Activated T-helper 2 cell treated with anti-CD3 and anti-CD28 coated beads, Interferon-gamma antibody, Interleukin-2, Interleukin-4, amounts not matched to agents 10 μg/mL and 5 μg/mL and 100 μg/mL, durations not matched to agents 14 hours and 24 hours and 36 hours (primary cell): ENCODE measurements at regions not wholly inside any gene's neighbourhood (a gene's known extent, or its start where the extent isn't known, plus 50 kb on each side); places are given as distances from the start of the nearest gene placed in this dataset.

Experiments
- DNase-seq: peaks from one replicate; pipeline ENCODE4 v3.0.0; 2021; ENCODE audit warnings: low spot score
- H3K27ac Mint-ChIP-seq: one replicate; pipeline ENCODE4 v1.8.0; 2021; ENCODE audit warnings: mixed read lengths
- H3K27me3 Mint-ChIP-seq: one replicate; pipeline ENCODE4 v1.8.0; 2021; ENCODE audit warnings: low read depth, mixed read lengths
- H3K36me3 Mint-ChIP-seq: one replicate; pipeline ENCODE4 v1.8.0; 2021; ENCODE audit warnings: low read depth, mixed read lengths
- H3K4me1 Mint-ChIP-seq: one replicate; pipeline ENCODE4 v1.8.0; 2021; ENCODE audit warnings: low read depth, mixed read lengths
- H3K4me3 Mint-ChIP-seq: one replicate; pipeline ENCODE4 v1.8.0; 2021; ENCODE audit warnings: low read depth, mild to moderate bottlenecking, moderate library complexity, mixed read lengths
- H3K9me3 Mint-ChIP-seq: one replicate; pipeline ENCODE4 v1.8.0; 2021; ENCODE audit warnings: mixed read lengths
- intact Hi-C: fragments of 100-400 bp; cut with micrococcal nuclease; formaldehyde crosslinking; loops from one replicate; pipeline ENCODE4 v1.15.1; 2023

GRCh38 chr15:87731630-87732029 lies 524.9 kb downstream of the NTRK3 start:
- intact Hi-C loops, result no loop called here
- H3K9me3 Mint-ChIP-seq, result no peaks in the 10 kb centered on the region
- no peak overlapping the region for H3K27ac Mint-ChIP-seq
- no peaks in the 10 kb centered on the region for H3K27me3 Mint-ChIP-seq
- no peak overlapping the region for H3K4me3 Mint-ChIP-seq
- no peaks in the 10 kb centered on the region for H3K36me3 Mint-ChIP-seq
- DNase-seq, result no peak
- H3K4me1 Mint-ChIP-seq, result peaks cover under 1% of the 10 kb centered on the region

GRCh38 chr15:87730706-87731105 lies 525.8 kb downstream of the NTRK3 start:
- Mint-ChIP-seq H3K27me3 (no peaks in the 10 kb centered on the region), H3K36me3 (no peaks in the 10 kb centered on the region), H3K27ac (no peak overlapping the region), H3K4me3 (no peak overlapping the region), H3K4me1 (no peaks in the 10 kb centered on the region), H3K9me3 (no peaks in the 10 kb centered on the region)
- no peak for DNase-seq
- intact Hi-C loops, result no loop called here

- intact Hi-C loops, result no loop called here
Measured at GRCh38 chr15:87728998-87729397, 527.5 kb downstream of the NTRK3 start.

GRCh38 chr15:87727073-87727472 lies 529.5 kb downstream of the NTRK3 start:
- Mint-ChIP-seq H3K4me3 (no peak overlapping the region), H3K27ac (no peak overlapping the region), H3K36me3 (no peaks in the 10 kb centered on the region), H3K9me3 (no peaks in the 10 kb centered on the region), H3K4me1 (no peaks in the 10 kb centered on the region), H3K27me3 (no peaks in the 10 kb centered on the region)
- intact Hi-C loops, result no loop called here
- no peak for DNase-seq

More at GRCh38 chr15:87728998-87729397, 527.5 kb downstream of the NTRK3 start:
- Mint-ChIP-seq H3K27ac (no peak overlapping the region), H3K9me3 (no peaks in the 10 kb centered on the region), H3K4me3 (no peak overlapping the region), H3K36me3 (no peaks in the 10 kb centered on the region), H3K4me1 (no peaks in the 10 kb centered on the region), H3K27me3 (no peaks in the 10 kb centered on the region)
- no peak for DNase-seq

GRCh38 chr15:87724330-87724729 lies 532.2 kb downstream of the NTRK3 start:
- Mint-ChIP-seq H3K9me3 (no peaks in the 10 kb centered on the region), H3K27ac (no peak overlapping the region), H3K4me1 (no peaks in the 10 kb centered on the region), H3K36me3 (no peaks in the 10 kb centered on the region), H3K4me3 (no peak overlapping the region), H3K27me3 (no peaks in the 10 kb centered on the region)
- no peak for DNase-seq
- intact Hi-C loops, result no loop called here

- H3K27me3 Mint-ChIP-seq, result no peaks in the 10 kb centered on the region
- intact Hi-C loops, result no loop called here
- H3K4me1 Mint-ChIP-seq, result no peaks in the 10 kb centered on the region
- H3K9me3 Mint-ChIP-seq, result no peaks in the 10 kb centered on the region
- H3K27ac Mint-ChIP-seq, result no peak overlapping the region
- no peak for DNase-seq
- H3K36me3 Mint-ChIP-seq, result no peaks in the 10 kb centered on the region
- H3K4me3 Mint-ChIP-seq, result no peak overlapping the region
Measured at GRCh38 chr15:87722941-87723691, 533.4 kb downstream of the NTRK3 start.

- DNase-seq, result no peak
- Mint-ChIP-seq H3K9me3 (no peaks in the 10 kb centered on the region), H3K27ac (no peak overlapping the region), H3K27me3 (no peaks in the 10 kb centered on the region), H3K36me3 (no peaks in the 10 kb centered on the region), H3K4me3 (no peak overlapping the region), H3K4me1 (no peaks in the 10 kb centered on the region)
- intact Hi-C loops, result no loop called here
Measured at GRCh38 chr15:87720235-87720634, 536.3 kb downstream of the NTRK3 start.

GRCh38 chr15:87716422-87716821 lies 540.1 kb downstream of the NTRK3 start:
- H3K36me3 Mint-ChIP-seq, result no peaks in the 10 kb centered on the region
- no peak for DNase-seq
- H3K4me1 Mint-ChIP-seq, result no peaks in the 10 kb centered on the region
- H3K4me3 Mint-ChIP-seq, result no peak overlapping the region
- intact Hi-C loops, result no loop called here
- H3K9me3 Mint-ChIP-seq, result no peaks in the 10 kb centered on the region
- H3K27me3 Mint-ChIP-seq, result no peaks in the 10 kb centered on the region
- no peak overlapping the region for H3K27ac Mint-ChIP-seq

GRCh38 chr15:87715252-87715651 lies 541.3 kb downstream of the NTRK3 start:
- intact Hi-C loops, result no loop called here
- H3K27ac Mint-ChIP-seq, result no peak overlapping the region
- H3K36me3 Mint-ChIP-seq, result no peaks in the 10 kb centered on the region
- H3K4me3 Mint-ChIP-seq, result no peak overlapping the region
- no peak for DNase-seq
- no peaks in the 10 kb centered on the region for H3K4me1 Mint-ChIP-seq
- no peaks in the 10 kb centered on the region for H3K27me3 Mint-ChIP-seq
- no peaks in the 10 kb centered on the region for H3K9me3 Mint-ChIP-seq

- no peak for DNase-seq
- intact Hi-C loops, result no loop called here
- H3K27me3 Mint-ChIP-seq, result no peaks in the 10 kb centered on the region
- no peaks in the 10 kb centered on the region for H3K9me3 Mint-ChIP-seq
- H3K27ac Mint-ChIP-seq, result no peak overlapping the region
- no peaks in the 10 kb centered on the region for H3K4me1 Mint-ChIP-seq
- H3K36me3 Mint-ChIP-seq, result no peaks in the 10 kb centered on the region
- no peak overlapping the region for H3K4me3 Mint-ChIP-seq
Measured at GRCh38 chr15:87713475-87713879, 543.1 kb downstream of the NTRK3 start.

- Mint-ChIP-seq H3K27ac (no peak overlapping the region), H3K4me3 (no peak overlapping the region), H3K9me3 (no peaks in the 10 kb centered on the region), H3K27me3 (no peaks in the 10 kb centered on the region), H3K4me1 (no peaks in the 10 kb centered on the region), H3K36me3 (no peaks in the 10 kb centered on the region)
- intact Hi-C loops, result no loop called here
- no peak for DNase-seq
Measured at GRCh38 chr15:87712211-87712610, 544.3 kb downstream of the NTRK3 start.

- H3K36me3 Mint-ChIP-seq, result no peaks in the 10 kb centered on the region
- no peaks in the 10 kb centered on the region for H3K9me3 Mint-ChIP-seq
- DNase-seq, result no peak
- H3K4me3 Mint-ChIP-seq, result no peak overlapping the region
- intact Hi-C loops, result no loop called here
- no peaks in the 10 kb centered on the region for H3K27me3 Mint-ChIP-seq
- no peaks in the 10 kb centered on the region for H3K4me1 Mint-ChIP-seq
- no peak overlapping the region for H3K27ac Mint-ChIP-seq
Measured at GRCh38 chr15:87711026-87711425, 545.5 kb downstream of the NTRK3 start.

GRCh38 chr15:87710406-87710805 lies 546.1 kb downstream of the NTRK3 start:
- no peak overlapping the region for H3K27ac Mint-ChIP-seq
- no peaks in the 10 kb centered on the region for H3K9me3 Mint-ChIP-seq
- DNase-seq, result no peak
- intact Hi-C loops, result no loop called here
- no peaks in the 10 kb centered on the region for H3K4me1 Mint-ChIP-seq
- no peaks in the 10 kb centered on the region for H3K36me3 Mint-ChIP-seq
- no peaks in the 10 kb centered on the region for H3K27me3 Mint-ChIP-seq
- no peak overlapping the region for H3K4me3 Mint-ChIP-seq
